ENCODE measurements at regions not wholly inside any gene's neighbourhood (a gene's known extent, or its start where the extent isn't known, plus 50 kb on each side); places are given as distances from the start of the nearest gene placed in this dataset.
A peak's percentile ranks its signal among the peaks of the same experiment; 100 is the strongest.

DNA sequence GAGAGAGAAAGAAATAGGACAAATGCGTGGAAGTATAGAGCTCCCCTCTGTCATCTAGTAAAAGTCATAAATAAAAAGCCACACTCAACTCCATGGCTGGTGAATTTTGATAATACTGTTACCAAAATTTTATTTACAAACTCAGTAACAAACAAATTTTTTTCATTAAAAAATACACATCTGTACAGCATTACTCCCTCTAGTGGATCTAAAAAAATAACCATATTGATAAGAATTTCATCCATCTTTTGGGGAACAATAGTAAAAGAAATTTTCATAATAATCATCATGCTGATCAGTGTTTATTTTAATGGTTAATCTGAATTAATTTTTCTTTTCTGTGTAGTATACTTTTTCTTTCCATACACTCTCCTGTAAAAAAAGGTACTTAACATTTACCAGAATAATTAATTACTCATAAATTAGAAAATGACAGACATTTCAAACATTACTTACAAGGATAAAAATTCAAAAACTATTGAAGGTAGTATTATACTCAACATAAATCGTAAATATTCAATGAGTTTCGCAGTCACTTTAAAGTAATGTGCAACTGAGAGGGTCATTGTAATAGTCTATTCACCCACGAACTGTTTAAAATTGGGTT lies 173.5 kb upstream of the LSM14A start:
- Mint-ChIP-seq H3K4me3 (no peak overlapping the region), H3K4me1 (peaks cover 8% of the 10 kb centered on the region), H3K9me3 (peaks cover 3% of the 10 kb centered on the region; the same call in 1 of the 3 replicates), H3K36me3 (ENCODE audit: low read depth) (no peaks in the 10 kb centered on the region), H3K27me3 (ENCODE audit: insufficient read depth, low read depth, poor library complexity) (no peaks in the 10 kb centered on the region), H3K27ac (no peak overlapping the region)
- no peak overlapping the region for H3K27ac ChIP-seq (ENCODE audit: low read depth)
- ATAC-seq = no peak
- H3K36me3 ChIP-seq (ENCODE audit: insufficient read depth) = no peaks in the 10 kb centered on the region
- H3K9me2 ChIP-seq (ENCODE audit: insufficient read depth) = no peaks in the 10 kb centered on the region
- H3F3A ChIP-seq (replicated peaks; ENCODE audit: low read depth) = no peaks in the 10 kb centered on the region
- no peak for TF ChIP-seq ZNF331 (CRISPR knock-in tag; IDR thresholded peaks at IDR 0.05; ENCODE audit: low read depth)
- TF ChIP-seq, protein P1, sequence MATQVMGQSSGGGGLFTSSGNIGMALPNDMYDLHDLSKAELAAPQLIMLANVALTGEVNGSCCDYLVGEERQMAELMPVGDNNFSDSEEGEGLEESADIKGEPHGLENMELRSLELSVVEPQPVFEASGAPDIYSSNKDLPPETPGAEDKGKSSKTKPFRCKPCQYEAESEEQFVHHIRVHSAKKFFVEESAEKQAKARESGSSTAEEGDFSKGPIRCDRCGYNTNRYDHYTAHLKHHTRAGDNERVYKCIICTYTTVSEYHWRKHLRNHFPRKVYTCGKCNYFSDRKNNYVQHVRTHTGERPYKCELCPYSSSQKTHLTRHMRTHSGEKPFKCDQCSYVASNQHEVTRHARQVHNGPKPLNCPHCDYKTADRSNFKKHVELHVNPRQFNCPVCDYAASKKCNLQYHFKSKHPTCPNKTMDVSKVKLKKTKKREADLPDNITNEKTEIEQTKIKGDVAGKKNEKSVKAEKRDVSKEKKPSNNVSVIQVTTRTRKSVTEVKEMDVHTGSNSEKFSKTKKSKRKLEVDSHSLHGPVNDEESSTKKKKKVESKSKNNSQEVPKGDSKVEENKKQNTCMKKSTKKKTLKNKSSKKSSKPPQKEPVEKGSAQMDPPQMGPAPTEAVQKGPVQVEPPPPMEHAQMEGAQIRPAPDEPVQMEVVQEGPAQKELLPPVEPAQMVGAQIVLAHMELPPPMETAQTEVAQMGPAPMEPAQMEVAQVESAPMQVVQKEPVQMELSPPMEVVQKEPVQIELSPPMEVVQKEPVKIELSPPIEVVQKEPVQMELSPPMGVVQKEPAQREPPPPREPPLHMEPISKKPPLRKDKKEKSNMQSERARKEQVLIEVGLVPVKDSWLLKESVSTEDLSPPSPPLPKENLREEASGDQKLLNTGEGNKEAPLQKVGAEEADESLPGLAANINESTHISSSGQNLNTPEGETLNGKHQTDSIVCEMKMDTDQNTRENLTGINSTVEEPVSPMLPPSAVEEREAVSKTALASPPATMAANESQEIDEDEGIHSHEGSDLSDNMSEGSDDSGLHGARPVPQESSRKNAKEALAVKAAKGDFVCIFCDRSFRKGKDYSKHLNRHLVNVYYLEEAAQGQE (IDR thresholded peaks at IDR 0.05; ENCODE audit: unreplicated experiment) = no peak
- TF ChIP-seq, protein P2, sequence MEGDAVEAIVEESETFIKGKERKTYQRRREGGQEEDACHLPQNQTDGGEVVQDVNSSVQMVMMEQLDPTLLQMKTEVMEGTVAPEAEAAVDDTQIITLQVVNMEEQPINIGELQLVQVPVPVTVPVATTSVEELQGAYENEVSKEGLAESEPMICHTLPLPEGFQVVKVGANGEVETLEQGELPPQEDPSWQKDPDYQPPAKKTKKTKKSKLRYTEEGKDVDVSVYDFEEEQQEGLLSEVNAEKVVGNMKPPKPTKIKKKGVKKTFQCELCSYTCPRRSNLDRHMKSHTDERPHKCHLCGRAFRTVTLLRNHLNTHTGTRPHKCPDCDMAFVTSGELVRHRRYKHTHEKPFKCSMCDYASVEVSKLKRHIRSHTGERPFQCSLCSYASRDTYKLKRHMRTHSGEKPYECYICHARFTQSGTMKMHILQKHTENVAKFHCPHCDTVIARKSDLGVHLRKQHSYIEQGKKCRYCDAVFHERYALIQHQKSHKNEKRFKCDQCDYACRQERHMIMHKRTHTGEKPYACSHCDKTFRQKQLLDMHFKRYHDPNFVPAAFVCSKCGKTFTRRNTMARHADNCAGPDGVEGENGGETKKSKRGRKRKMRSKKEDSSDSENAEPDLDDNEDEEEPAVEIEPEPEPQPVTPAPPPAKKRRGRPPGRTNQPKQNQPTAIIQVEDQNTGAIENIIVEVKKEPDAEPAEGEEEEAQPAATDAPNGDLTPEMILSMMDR (conservative IDR thresholded peaks at IDR 0.05; ENCODE audit: low read depth in 2 of 2) = peak in 1 of 2 experiments; percentile 60; a peak in 2 of 4 replicates
- no peak for TF ChIP-seq POLR2AphosphoS5 (IDR thresholded peaks at IDR 0.05; ENCODE audit: low read depth)
- H3K79me2 ChIP-seq (replicated peaks; ENCODE audit: insufficient read depth) = no peaks in the 10 kb centered on the region
- no peak overlapping the region for H2AFZ ChIP-seq
- peaks cover 3% of the 10 kb centered on the region; the same call in 1 of the 2 replicates for H3K4me1 ChIP-seq (ENCODE audit: insufficient read depth)
- H3K27me3 ChIP-seq (ENCODE audit: insufficient read depth) = no peaks in the 10 kb centered on the region
- H3K4me2 ChIP-seq = no peak overlapping the region
- no peak overlapping the region for H3K4me3 ChIP-seq
- H4K20me1 ChIP-seq (replicated peaks; ENCODE audit: insufficient read depth) = no peaks in the 10 kb centered on the region
- no peak for DNase-seq (ENCODE audit: low spot score)

DNA sequence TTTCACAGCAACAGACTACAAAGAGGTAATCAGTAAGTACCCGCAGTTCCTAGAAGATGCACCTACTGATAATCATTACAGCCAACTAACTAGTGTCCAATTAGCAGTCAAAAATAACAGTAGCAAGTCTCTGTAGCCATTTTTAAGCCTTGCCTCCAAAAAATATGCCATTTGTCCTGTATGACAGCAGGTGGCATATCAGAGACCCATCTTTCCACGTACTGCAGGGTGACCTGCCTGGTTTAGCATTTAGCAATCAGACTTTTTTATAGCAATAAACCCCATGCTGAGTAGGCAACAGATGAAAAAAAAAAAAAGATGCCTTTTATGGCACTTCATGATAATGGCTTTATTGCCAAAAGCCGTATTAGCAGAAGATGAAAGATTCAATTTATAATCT lies 155.3 kb upstream of the LSM14A start:
- Histone ChIP-seq H3K79me2 (replicated peaks; ENCODE audit: insufficient read depth) (no peaks in the 10 kb centered on the region; the same call in 1 of the 2 replicates), H2AFZ (no peak overlapping the region), H3K4me1 (ENCODE audit: insufficient read depth) (no peaks in the 10 kb centered on the region), H3K27ac (ENCODE audit: low read depth) (no peak overlapping the region), H3F3A (replicated peaks; ENCODE audit: low read depth) (no peaks in the 10 kb centered on the region), H3K36me3 (ENCODE audit: insufficient read depth) (no peaks in the 10 kb centered on the region), H3K4me3 (no peak overlapping the region), H3K9me2 (ENCODE audit: insufficient read depth) (no peaks in the 10 kb centered on the region), H3K27me3 (ENCODE audit: insufficient read depth) (no peaks in the 10 kb centered on the region), H4K20me1 (replicated peaks; ENCODE audit: insufficient read depth) (no peaks in the 10 kb centered on the region), H3K4me2 (no peak overlapping the region)
- ATAC-seq (no peak), DNase-seq (ENCODE audit: low spot score) (no peak)
- Mint-ChIP-seq H3K4me3 (no peak overlapping the region), H3K9me3 (peaks cover 17% of the 10 kb centered on the region), H3K27me3 (ENCODE audit: insufficient read depth, low read depth, poor library complexity) (no peaks in the 10 kb centered on the region), H3K36me3 (ENCODE audit: low read depth) (no peaks in the 10 kb centered on the region), H3K4me1 (no peaks in the 10 kb centered on the region), H3K27ac (no peak overlapping the region)
- TF ChIP-seq CREB1 (CRISPR knock-in tag; IDR thresholded peaks at IDR 0.05; ENCODE audit: low read depth) (no peak), JUNB (IDR thresholded peaks at IDR 0.05; ENCODE audit: unreplicated experiment) (no peak), ZNF331 (CRISPR knock-in tag; IDR thresholded peaks at IDR 0.05; ENCODE audit: low read depth) (no peak), ZNF114 (CRISPR knock-in tag; IDR thresholded peaks at IDR 0.05) (no peak), EZH2phosphoT487 (IDR thresholded peaks at IDR 0.05; ENCODE audit: unreplicated experiment) (no peak)
- TF ChIP-seq, protein P1 (IDR thresholded peaks at IDR 0.05; ENCODE audit: unreplicated experiment) = no peak
- TF ChIP-seq, protein P2 (conservative IDR thresholded peaks at IDR 0.05; ENCODE audit: low read depth in 2 of 2) = no peak
- TF ChIP-seq, protein P3, sequence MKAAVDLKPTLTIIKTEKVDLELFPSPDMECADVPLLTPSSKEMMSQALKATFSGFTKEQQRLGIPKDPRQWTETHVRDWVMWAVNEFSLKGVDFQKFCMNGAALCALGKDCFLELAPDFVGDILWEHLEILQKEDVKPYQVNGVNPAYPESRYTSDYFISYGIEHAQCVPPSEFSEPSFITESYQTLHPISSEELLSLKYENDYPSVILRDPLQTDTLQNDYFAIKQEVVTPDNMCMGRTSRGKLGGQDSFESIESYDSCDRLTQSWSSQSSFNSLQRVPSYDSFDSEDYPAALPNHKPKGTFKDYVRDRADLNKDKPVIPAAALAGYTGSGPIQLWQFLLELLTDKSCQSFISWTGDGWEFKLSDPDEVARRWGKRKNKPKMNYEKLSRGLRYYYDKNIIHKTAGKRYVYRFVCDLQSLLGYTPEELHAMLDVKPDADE (IDR thresholded peaks at IDR 0.05) = no peak

All from GM23338 (cell line).